ENCODE measurements at regions not wholly inside any gene's neighbourhood (a gene's known extent, or its start where the extent isn't known, plus 50 kb on each side); places are given as distances from the start of the nearest gene placed in this dataset.

DNA sequence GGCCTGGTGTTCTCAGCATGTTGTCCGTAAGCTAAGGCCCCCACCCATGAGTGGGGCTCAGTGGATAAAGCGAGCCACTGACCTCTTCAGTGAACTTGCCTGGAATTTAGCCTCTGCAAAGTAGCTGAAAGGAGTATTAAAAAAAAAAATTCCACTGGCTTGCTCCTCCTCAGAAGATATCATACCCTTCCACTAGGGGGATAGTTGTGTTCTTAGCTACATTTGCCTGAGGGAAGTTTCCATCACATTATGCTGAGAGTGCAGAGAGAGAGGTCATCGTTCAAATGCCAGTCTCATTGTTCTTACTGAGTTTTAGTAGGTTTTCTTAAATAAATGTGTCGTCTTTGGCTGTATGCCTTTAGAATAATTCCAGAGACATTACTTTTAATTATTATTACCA, 879.7 kb downstream of the JRKL start:
- Histone ChIP-seq H3K4me1 (ENCODE audit: insufficient read depth, low read length, severe bottlenecking) (no peaks in the 10 kb centered on the region), H3K9me3 (ENCODE audit: low read length) (no peaks in the 10 kb centered on the region), H3K79me2 (ENCODE audit: insufficient read depth, low read length) (no peaks in the 10 kb centered on the region), H2AFZ (ENCODE audit: low read length) (no peak overlapping the region), H3K27me3 (ENCODE audit: insufficient read depth, low read length) (no peaks in the 10 kb centered on the region), H3K9me2 (ENCODE audit: low read depth, low read length) (no peaks in the 10 kb centered on the region), H3K4me3 (ENCODE audit: low read depth, low read length, poor library complexity, severe bottlenecking) (no peak overlapping the region), H4K20me1 (ENCODE audit: insufficient read depth, low read length) (no peaks in the 10 kb centered on the region), H3K27ac (ENCODE audit: low read depth, low read length, poor library complexity, severe bottlenecking) (no peak overlapping the region), H3K4me2 (ENCODE audit: low read length) (no peak overlapping the region), H3K9ac (ENCODE audit: low read length) (no peak overlapping the region), H3F3A (ENCODE audit: insufficient read depth, low read length) (no peaks in the 10 kb centered on the region), H3K36me3 (ENCODE audit: insufficient read depth, low read length) (no peaks in the 10 kb centered on the region)
- TF ChIP-seq, protein P1, sequence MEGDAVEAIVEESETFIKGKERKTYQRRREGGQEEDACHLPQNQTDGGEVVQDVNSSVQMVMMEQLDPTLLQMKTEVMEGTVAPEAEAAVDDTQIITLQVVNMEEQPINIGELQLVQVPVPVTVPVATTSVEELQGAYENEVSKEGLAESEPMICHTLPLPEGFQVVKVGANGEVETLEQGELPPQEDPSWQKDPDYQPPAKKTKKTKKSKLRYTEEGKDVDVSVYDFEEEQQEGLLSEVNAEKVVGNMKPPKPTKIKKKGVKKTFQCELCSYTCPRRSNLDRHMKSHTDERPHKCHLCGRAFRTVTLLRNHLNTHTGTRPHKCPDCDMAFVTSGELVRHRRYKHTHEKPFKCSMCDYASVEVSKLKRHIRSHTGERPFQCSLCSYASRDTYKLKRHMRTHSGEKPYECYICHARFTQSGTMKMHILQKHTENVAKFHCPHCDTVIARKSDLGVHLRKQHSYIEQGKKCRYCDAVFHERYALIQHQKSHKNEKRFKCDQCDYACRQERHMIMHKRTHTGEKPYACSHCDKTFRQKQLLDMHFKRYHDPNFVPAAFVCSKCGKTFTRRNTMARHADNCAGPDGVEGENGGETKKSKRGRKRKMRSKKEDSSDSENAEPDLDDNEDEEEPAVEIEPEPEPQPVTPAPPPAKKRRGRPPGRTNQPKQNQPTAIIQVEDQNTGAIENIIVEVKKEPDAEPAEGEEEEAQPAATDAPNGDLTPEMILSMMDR (IDR thresholded peaks at IDR 0.05; ENCODE audit: low read length): peak; percentile 29; the same call in 1 of the 2 replicates
- no peak for TF ChIP-seq EZH2 (IDR thresholded peaks at IDR 0.05; ENCODE audit: borderline replicate concordance, low read length)

DNA sequence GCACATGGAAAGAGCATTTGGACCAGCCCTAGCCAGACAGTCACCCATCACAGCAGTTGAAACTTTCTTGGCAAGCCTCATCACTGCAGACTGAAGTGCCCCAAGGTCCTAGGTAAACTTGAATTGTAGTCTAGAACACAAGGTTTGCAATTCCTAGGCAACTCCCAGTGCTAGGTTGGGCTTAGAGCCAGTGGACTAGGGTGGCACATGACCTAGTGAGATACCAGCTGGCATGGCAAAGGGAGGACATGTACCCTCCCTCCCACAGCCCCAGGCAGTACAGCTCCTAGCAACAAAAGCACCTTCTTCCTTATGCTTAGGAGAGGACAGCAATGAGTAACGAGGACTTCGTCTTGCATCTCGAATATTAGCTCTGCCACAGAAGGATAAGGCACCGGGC, 889.5 kb downstream of the JRKL start:
- Histone ChIP-seq H3K9ac (ENCODE audit: low read length) (no peak overlapping the region), H3F3A (ENCODE audit: insufficient read depth, low read length) (no peaks in the 10 kb centered on the region), H3K4me2 (ENCODE audit: low read length) (no peak overlapping the region), H2AFZ (ENCODE audit: low read length) (no peak overlapping the region), H3K27ac (ENCODE audit: low read depth, low read length, poor library complexity, severe bottlenecking) (no peak overlapping the region), H3K4me1 (ENCODE audit: insufficient read depth, low read length, severe bottlenecking) (no peaks in the 10 kb centered on the region), H3K27me3 (ENCODE audit: insufficient read depth, low read length) (no peaks in the 10 kb centered on the region), H3K9me3 (ENCODE audit: low read length) (no peaks in the 10 kb centered on the region), H3K9me2 (ENCODE audit: low read depth, low read length) (no peaks in the 10 kb centered on the region), H3K36me3 (ENCODE audit: insufficient read depth, low read length) (no peaks in the 10 kb centered on the region), H4K20me1 (ENCODE audit: insufficient read depth, low read length) (no peaks in the 10 kb centered on the region), H3K4me3 (ENCODE audit: low read depth, low read length, poor library complexity, severe bottlenecking) (no peak overlapping the region), H3K79me2 (ENCODE audit: insufficient read depth, low read length) (no peaks in the 10 kb centered on the region)
- TF ChIP-seq, protein P1 (IDR thresholded peaks at IDR 0.05; ENCODE audit: low read length): no peak
- TF ChIP-seq EZH2 (IDR thresholded peaks at IDR 0.05; ENCODE audit: borderline replicate concordance, low read length): no peak

- H3K4me3 ChIP-seq (ENCODE audit: low read depth, low read length, poor library complexity, severe bottlenecking): no peak overlapping the region
- H3K4me2 ChIP-seq (ENCODE audit: low read length): no peak overlapping the region
- no peak overlapping the region for H3K9ac ChIP-seq (ENCODE audit: low read length)
- no peaks in the 10 kb centered on the region for H3K9me3 ChIP-seq (ENCODE audit: low read length)
- no peaks in the 10 kb centered on the region for H3K27me3 ChIP-seq (ENCODE audit: insufficient read depth, low read length)
- TF ChIP-seq EZH2 (IDR thresholded peaks at IDR 0.05; ENCODE audit: borderline replicate concordance, low read length): no peak
- TF ChIP-seq, protein P1 (IDR thresholded peaks at IDR 0.05; ENCODE audit: low read length): no peak
- H3K79me2 ChIP-seq (ENCODE audit: insufficient read depth, low read length): no peaks in the 10 kb centered on the region
- H3K9me2 ChIP-seq (ENCODE audit: low read depth, low read length): no peaks in the 10 kb centered on the region
- H2AFZ ChIP-seq (ENCODE audit: low read length): no peak overlapping the region
- H3K36me3 ChIP-seq (ENCODE audit: insufficient read depth, low read length): no peaks in the 10 kb centered on the region
- H3K4me1 ChIP-seq (ENCODE audit: insufficient read depth, low read length, severe bottlenecking): no peaks in the 10 kb centered on the region
- no peak overlapping the region for H3K27ac ChIP-seq (ENCODE audit: low read depth, low read length, poor library complexity, severe bottlenecking)
- no peaks in the 10 kb centered on the region for H4K20me1 ChIP-seq (ENCODE audit: insufficient read depth, low read length)
- H3F3A ChIP-seq (ENCODE audit: insufficient read depth, low read length): no peaks in the 10 kb centered on the region
Measured at GRCh38 chr11:97280347-97280746, 890.5 kb downstream of the JRKL start.
